ENCODE measurements at regions not wholly inside any gene's neighbourhood (a gene's known extent, or its start where the extent isn't known, plus 50 kb on each side); places are given as distances from the start of the nearest gene placed in this dataset.

- TF ChIP-seq POLR2A (IDR thresholded peaks at IDR 0.05), result no peak
- TF ChIP-seq, protein P1, sequence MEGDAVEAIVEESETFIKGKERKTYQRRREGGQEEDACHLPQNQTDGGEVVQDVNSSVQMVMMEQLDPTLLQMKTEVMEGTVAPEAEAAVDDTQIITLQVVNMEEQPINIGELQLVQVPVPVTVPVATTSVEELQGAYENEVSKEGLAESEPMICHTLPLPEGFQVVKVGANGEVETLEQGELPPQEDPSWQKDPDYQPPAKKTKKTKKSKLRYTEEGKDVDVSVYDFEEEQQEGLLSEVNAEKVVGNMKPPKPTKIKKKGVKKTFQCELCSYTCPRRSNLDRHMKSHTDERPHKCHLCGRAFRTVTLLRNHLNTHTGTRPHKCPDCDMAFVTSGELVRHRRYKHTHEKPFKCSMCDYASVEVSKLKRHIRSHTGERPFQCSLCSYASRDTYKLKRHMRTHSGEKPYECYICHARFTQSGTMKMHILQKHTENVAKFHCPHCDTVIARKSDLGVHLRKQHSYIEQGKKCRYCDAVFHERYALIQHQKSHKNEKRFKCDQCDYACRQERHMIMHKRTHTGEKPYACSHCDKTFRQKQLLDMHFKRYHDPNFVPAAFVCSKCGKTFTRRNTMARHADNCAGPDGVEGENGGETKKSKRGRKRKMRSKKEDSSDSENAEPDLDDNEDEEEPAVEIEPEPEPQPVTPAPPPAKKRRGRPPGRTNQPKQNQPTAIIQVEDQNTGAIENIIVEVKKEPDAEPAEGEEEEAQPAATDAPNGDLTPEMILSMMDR (IDR thresholded peaks at IDR 0.05), result no peak
These were observed 231.3 kb upstream of the S100G start for GRCh38 chrX:16418650-16419049.
